ENCODE measurements at regions not wholly inside any gene's neighbourhood (a gene's known extent, or its start where the extent isn't known, plus 50 kb on each side); places are given as distances from the start of the nearest gene placed in this dataset.

DNA sequence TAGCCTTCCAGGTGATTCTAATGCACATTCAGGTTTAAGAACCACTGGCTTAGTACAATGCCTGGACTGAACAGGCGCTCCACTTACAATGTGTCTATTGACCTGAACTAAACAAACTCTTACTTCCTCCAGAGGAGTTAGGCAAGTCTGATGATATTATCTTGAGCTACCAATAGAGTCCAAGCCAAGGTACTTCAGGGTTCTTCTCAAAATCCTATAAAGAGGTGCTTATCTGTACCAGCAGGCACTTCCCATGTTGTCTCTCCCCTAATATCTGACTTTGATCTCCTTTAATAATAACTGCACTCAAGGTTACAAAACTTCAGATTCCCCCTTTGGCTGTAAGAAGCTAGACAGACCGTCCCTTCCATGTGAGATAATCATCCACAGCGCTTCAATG lies 157.0 kb upstream of the SVIL start:
- Histone ChIP-seq H3K9me3 (no peaks in the 10 kb centered on the region), H3K4me1 (peaks cover 8% of the 10 kb centered on the region), H3K27me3 (no peaks in the 10 kb centered on the region), H3K27ac (no peak overlapping the region), H3K4me3 (no peak overlapping the region), H3K36me3 (ENCODE audit: low read depth, missing control alignments) (no peaks in the 10 kb centered on the region)
- no peak for DNase-seq
- intact Hi-C loops (cut with DNase I; ENCODE audit: low total_unique reads), result no loop called here
- 79 to 80% methylated on average over 3 of the region's 3 CpGs for WGBS, 2 donors
- no peak for TF ChIP-seq POLR2A (IDR thresholded peaks at IDR 0.05)
- TF ChIP-seq, protein P1, sequence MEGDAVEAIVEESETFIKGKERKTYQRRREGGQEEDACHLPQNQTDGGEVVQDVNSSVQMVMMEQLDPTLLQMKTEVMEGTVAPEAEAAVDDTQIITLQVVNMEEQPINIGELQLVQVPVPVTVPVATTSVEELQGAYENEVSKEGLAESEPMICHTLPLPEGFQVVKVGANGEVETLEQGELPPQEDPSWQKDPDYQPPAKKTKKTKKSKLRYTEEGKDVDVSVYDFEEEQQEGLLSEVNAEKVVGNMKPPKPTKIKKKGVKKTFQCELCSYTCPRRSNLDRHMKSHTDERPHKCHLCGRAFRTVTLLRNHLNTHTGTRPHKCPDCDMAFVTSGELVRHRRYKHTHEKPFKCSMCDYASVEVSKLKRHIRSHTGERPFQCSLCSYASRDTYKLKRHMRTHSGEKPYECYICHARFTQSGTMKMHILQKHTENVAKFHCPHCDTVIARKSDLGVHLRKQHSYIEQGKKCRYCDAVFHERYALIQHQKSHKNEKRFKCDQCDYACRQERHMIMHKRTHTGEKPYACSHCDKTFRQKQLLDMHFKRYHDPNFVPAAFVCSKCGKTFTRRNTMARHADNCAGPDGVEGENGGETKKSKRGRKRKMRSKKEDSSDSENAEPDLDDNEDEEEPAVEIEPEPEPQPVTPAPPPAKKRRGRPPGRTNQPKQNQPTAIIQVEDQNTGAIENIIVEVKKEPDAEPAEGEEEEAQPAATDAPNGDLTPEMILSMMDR (IDR thresholded peaks at IDR 0.05), result no peak

- no peaks in the 10 kb centered on the region for H3K4me1 ChIP-seq
- no peak overlapping the region for H3K27ac ChIP-seq
- DNase-seq, result no peak
- H3K36me3 ChIP-seq (ENCODE audit: low read depth, missing control alignments), result no peaks in the 10 kb centered on the region
- WGBS, 2 donors, result 57 to 59% methylated on average over 2 of the region's 2 CpGs
- no peaks in the 10 kb centered on the region for H3K27me3 ChIP-seq
- TF ChIP-seq POLR2A (IDR thresholded peaks at IDR 0.05), result no peak
- TF ChIP-seq, protein P1 (IDR thresholded peaks at IDR 0.05), result no peak
- H3K4me3 ChIP-seq, result no peak overlapping the region
- intact Hi-C loops (cut with DNase I; ENCODE audit: low total_unique reads), result no loop called here
- no peaks in the 10 kb centered on the region for H3K9me3 ChIP-seq
Measured at GRCh38 chr10:29790207-29790606, 155.4 kb upstream of the SVIL start.

DNA sequence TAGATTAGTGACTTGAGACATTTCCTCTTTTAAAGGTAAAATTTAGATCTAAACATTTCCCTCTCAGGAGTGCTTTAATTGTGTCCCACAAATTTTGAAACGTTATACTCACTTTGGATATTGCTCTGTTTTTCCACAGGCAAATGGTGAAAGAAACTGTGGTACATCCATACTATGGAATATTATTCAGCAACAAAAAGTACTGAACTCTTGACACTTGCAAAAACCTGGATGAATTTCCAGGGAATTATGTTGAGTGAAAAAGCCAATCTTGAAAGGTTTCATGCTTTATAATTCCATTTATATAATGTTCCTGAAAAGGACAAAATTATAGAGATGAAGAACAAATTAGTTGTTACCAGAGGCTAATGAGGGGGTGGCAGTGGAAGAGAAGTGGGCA lies 153.3 kb upstream of the SVIL start:
- H3K4me3 ChIP-seq, result no peak overlapping the region
- WGBS, 2 donors, result 71 to 75% methylated on average over 1 of the region's 1 CpG
- TF ChIP-seq, protein P1 (IDR thresholded peaks at IDR 0.05), result no peak
- no peak for TF ChIP-seq POLR2A (IDR thresholded peaks at IDR 0.05)
- no peaks in the 10 kb centered on the region for H3K27me3 ChIP-seq
- no peak for DNase-seq
- H3K4me1 ChIP-seq, result no peaks in the 10 kb centered on the region
- no peaks in the 10 kb centered on the region for H3K36me3 ChIP-seq (ENCODE audit: low read depth, missing control alignments)
- H3K9me3 ChIP-seq, result no peaks in the 10 kb centered on the region
- no peak overlapping the region for H3K27ac ChIP-seq
- intact Hi-C loops (cut with DNase I; ENCODE audit: low total_unique reads), result no loop called here

DNA sequence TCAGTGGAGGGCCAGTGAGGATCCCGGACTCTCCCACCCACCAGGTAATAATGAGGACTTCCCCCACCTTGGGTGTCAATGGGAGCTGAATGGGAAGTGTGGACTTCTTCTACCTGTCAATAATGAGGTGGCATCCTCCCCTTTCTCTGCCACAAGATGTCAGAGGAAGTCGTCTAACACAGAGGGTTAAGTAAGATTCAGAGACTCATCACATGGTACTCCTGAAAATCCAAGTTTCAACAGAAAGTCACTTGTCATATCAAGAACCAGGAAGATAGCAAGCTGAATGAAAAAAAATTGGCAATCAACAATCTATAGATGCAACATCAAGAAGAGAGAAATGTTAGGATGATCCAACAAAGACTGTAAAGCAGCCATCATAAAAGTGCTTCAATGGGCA lies 150.9 kb upstream of the SVIL start:
- intact Hi-C loops (cut with DNase I; ENCODE audit: low total_unique reads), result no loop called here
- no peak for DNase-seq
- Histone ChIP-seq H3K27ac (no peak overlapping the region), H3K27me3 (no peaks in the 10 kb centered on the region), H3K36me3 (ENCODE audit: low read depth, missing control alignments) (no peaks in the 10 kb centered on the region), H3K9me3 (no peaks in the 10 kb centered on the region), H3K4me3 (no peak overlapping the region), H3K4me1 (no peaks in the 10 kb centered on the region)
- 89 to 90% methylated on average over 2 of the region's 2 CpGs for WGBS, 2 donors
- TF ChIP-seq, protein P1 (IDR thresholded peaks at IDR 0.05), result no peak
- no peak for TF ChIP-seq POLR2A (IDR thresholded peaks at IDR 0.05)

DNA sequence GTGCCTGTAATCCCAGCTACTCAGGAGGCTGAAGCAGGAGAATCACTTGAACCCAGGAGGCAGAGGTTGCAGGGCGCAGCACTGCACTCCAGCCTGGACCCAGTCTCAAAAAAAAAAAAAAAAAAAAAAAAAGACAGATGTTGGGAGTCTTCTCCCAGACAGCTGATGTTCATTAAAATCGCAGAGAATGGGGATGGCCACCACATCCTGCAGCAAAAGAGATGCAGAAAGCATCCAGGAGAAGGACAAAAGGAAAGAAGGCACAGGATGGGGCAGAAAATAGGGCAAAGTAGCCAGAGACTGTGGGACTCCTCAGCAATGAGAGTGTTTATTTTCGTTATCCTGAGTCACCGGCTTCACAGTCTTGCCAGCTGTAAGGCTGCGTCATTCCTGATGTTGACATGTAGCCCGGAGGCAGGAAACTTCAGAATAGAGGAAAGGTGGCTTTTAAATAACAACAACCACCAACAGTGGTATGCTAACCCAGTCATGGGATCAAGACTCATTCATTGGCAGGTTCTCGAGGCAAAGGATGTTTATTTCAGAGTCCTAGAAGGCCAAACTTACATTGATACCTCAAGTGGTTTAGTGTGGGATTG lies 149.5 kb upstream of the SVIL start:
- Histone ChIP-seq H3K4me1 (no peaks in the 10 kb centered on the region), H3K36me3 (ENCODE audit: low read depth, missing control alignments) (no peaks in the 10 kb centered on the region), H3K4me3 (no peak overlapping the region), H3K9me3 (no peaks in the 10 kb centered on the region), H3K27me3 (no peaks in the 10 kb centered on the region), H3K27ac (no peak overlapping the region)
- TF ChIP-seq, protein P1 (IDR thresholded peaks at IDR 0.05), result no peak
- TF ChIP-seq POLR2A (IDR thresholded peaks at IDR 0.05), result no peak
- DNase-seq, result no peak
- intact Hi-C loops (cut with DNase I; ENCODE audit: low total_unique reads), result no loop called here
- WGBS, 2 donors, result 72 to 76% methylated on average over 7 of the region's 7 CpGs
